ENCODE measurements at regions not wholly inside any gene's neighbourhood (a gene's known extent, or its start where the extent isn't known, plus 50 kb on each side); places are given as distances from the start of the nearest gene placed in this dataset.
"Not testable (repeated sequence)": the region's sequence is repeated elsewhere in the genome, so short reads cannot be mapped to it uniquely, and the experiment has no call there.

- no peak for FAIRE-seq
Observed at GRCh38 chr18:21928925-21929324, 188.3 kb downstream of the MIB1 start.

GRCh38 chr18:21930177-21930576 lies 189.6 kb downstream of the MIB1 start:
- FAIRE-seq (no peak), DNase-seq (ENCODE audit: insufficient read length, low spot score) (no peak)

More at GRCh38 chr18:21928925-21929324, 188.3 kb downstream of the MIB1 start:
- DNase-seq (ENCODE audit: insufficient read length, low spot score), result no peak

GRCh38 chr18:21933931-21934765 lies 193.6 kb downstream of the MIB1 start:
- no peak for FAIRE-seq

GRCh38 chr18:21934766-21935015 lies 194.1 kb downstream of the MIB1 start:
- DNase-seq (ENCODE audit: insufficient read length, low spot score) (no peak), FAIRE-seq (no peak)

More at GRCh38 chr18:21933931-21934765, 193.6 kb downstream of the MIB1 start:
- no peak for DNase-seq (ENCODE audit: insufficient read length, low spot score)

- FAIRE-seq, result no peak
- DNase-seq (ENCODE audit: insufficient read length, low spot score), result no peak
Observed at GRCh38 chr18:21943456-21943855, 202.9 kb downstream of the MIB1 start.

- FAIRE-seq, result no peak
- no peak for DNase-seq (ENCODE audit: insufficient read length, low spot score)
Observed at GRCh38 chr18:21949326-21950015, 208.9 kb downstream of the MIB1 start.

- peak; percentile 67 for DNase-seq (ENCODE audit: insufficient read length, low spot score)
- FAIRE-seq, result peak; percentile 96
Observed at GRCh38 chr18:21955757-21956652, 213.4 kb upstream of the GATA6 start.

- DNase-seq (ENCODE audit: insufficient read length, low spot score), result no peak
- no peak for FAIRE-seq
Observed at GRCh38 chr18:21958263-21958662, 211.1 kb upstream of the GATA6 start.

- FAIRE-seq, result no peak
Observed at GRCh38 chr18:21958707-21959450, 210.5 kb upstream of the GATA6 start.

GRCh38 chr18:21960189-21960588 lies 209.2 kb upstream of the GATA6 start:
- DNase-seq (ENCODE audit: insufficient read length, low spot score) (no peak), FAIRE-seq (no peak)

More at GRCh38 chr18:21958707-21959450, 210.5 kb upstream of the GATA6 start:
- no peak for DNase-seq (ENCODE audit: insufficient read length, low spot score)

GRCh38 chr18:21963336-21963735 lies 206.1 kb upstream of the GATA6 start:
- no peak for FAIRE-seq
- no peak for DNase-seq (ENCODE audit: insufficient read length, low spot score)

GRCh38 chr18:21968338-21968737 lies 201.1 kb upstream of the GATA6 start:
- DNase-seq (ENCODE audit: insufficient read length, low spot score) (no peak), FAIRE-seq (no peak)

- no peak for DNase-seq (ENCODE audit: insufficient read length, low spot score)
- FAIRE-seq, result no peak
Observed at GRCh38 chr18:21972281-21972680, 197.1 kb upstream of the GATA6 start.

GRCh38 chr18:21975954-21976353 lies 193.4 kb upstream of the GATA6 start:
- DNase-seq (ENCODE audit: insufficient read length, low spot score); FAIRE-seq: not testable (repeated sequence)

GRCh38 chr18:21978546-21979170 lies 190.7 kb upstream of the GATA6 start:
- FAIRE-seq (no peak), DNase-seq (ENCODE audit: insufficient read length, low spot score) (no peak)

- FAIRE-seq, result no peak
- no peak for DNase-seq (ENCODE audit: insufficient read length, low spot score)
Observed at GRCh38 chr18:21979171-21979560, 190.2 kb upstream of the GATA6 start.

GRCh38 chr18:21979759-21980158 lies 189.6 kb upstream of the GATA6 start:
- no peak for FAIRE-seq
- no peak for DNase-seq (ENCODE audit: insufficient read length, low spot score)

GRCh38 chr18:21980744-21981143 lies 188.6 kb upstream of the GATA6 start:
- FAIRE-seq (no peak), DNase-seq (ENCODE audit: insufficient read length, low spot score) (no peak)

GRCh38 chr18:21981489-21981888 lies 187.9 kb upstream of the GATA6 start:
- DNase-seq (ENCODE audit: insufficient read length, low spot score); FAIRE-seq: not testable (repeated sequence)

- no peak for DNase-seq (ENCODE audit: insufficient read length, low spot score)
- no peak for FAIRE-seq
Observed at GRCh38 chr18:21991081-21991534, 178.3 kb upstream of the GATA6 start.

Measured in HTR-8/SVneo (cell line).